GM18499 (cell line): ENCODE measurements at regions not wholly inside any gene's neighbourhood (a gene's known extent, or its start where the extent isn't known, plus 50 kb on each side); places are given as distances from the start of the nearest gene placed in this dataset.

Experiments used
- ATAC-seq: cut with Tn5 transposase; IDR thresholded peaks from one replicate; pipeline ENCODE4 v1.9.1; 2021; ENCODE audit warnings: moderate number of reproducible peaks; ENCODE audit not compliant: insufficient read depth, unreplicated experiment

- ATAC-seq, result no peak
Observed at GRCh38 chr17:45676695-45677094, 107.4 kb upstream of the CRHR1 start.

GRCh38 chr17:45677770-45678169 lies 106.3 kb upstream of the CRHR1 start:
- no peak for ATAC-seq

- no peak for ATAC-seq
Observed at GRCh38 chr17:45679426-45679825, 104.7 kb upstream of the CRHR1 start.

- ATAC-seq, result no peak
Observed at GRCh38 chr17:45680360-45680759, 103.8 kb upstream of the CRHR1 start.

- ATAC-seq, result no peak
Observed at GRCh38 chr17:45681706-45682105, 102.4 kb upstream of the CRHR1 start.

GRCh38 chr17:45686250-45686649 lies 97.9 kb upstream of the CRHR1 start:
- no peak for ATAC-seq

GRCh38 chr17:45687594-45687993 lies 96.5 kb upstream of the CRHR1 start:
- ATAC-seq, result no peak

GRCh38 chr17:45688353-45688752 lies 95.8 kb upstream of the CRHR1 start:
- no peak for ATAC-seq

- no peak for ATAC-seq
Observed at GRCh38 chr17:45688820-45689219, 95.3 kb upstream of the CRHR1 start.

- ATAC-seq, result no peak
Observed at GRCh38 chr17:45689451-45689850, 94.7 kb upstream of the CRHR1 start.

- no peak for ATAC-seq
Observed at GRCh38 chr17:45690625-45691275, 93.4 kb upstream of the CRHR1 start.

- ATAC-seq, result no peak
Observed at GRCh38 chr17:45692661-45693060, 91.5 kb upstream of the CRHR1 start.

GRCh38 chr17:45693792-45694191 lies 90.3 kb upstream of the CRHR1 start:
- no peak for ATAC-seq

GRCh38 chr17:45696442-45696841 lies 87.7 kb upstream of the CRHR1 start:
- no peak for ATAC-seq

- ATAC-seq, result no peak
Observed at GRCh38 chr17:45697076-45697475, 87.0 kb upstream of the CRHR1 start.

- no peak for ATAC-seq
Observed at GRCh38 chr17:45700171-45701090, 83.7 kb upstream of the CRHR1 start.

- no peak for ATAC-seq
Observed at GRCh38 chr17:45702666-45703266, 81.4 kb upstream of the CRHR1 start.

- no peak for ATAC-seq
Observed at GRCh38 chr17:45703348-45703747, 80.8 kb upstream of the CRHR1 start.

- ATAC-seq, result no peak
Observed at GRCh38 chr17:45703806-45704205, 80.3 kb upstream of the CRHR1 start.

- ATAC-seq, result no peak
Observed at GRCh38 chr17:45704251-45704650, 79.9 kb upstream of the CRHR1 start.
